ENCODE measurements at regions not wholly inside any gene's neighbourhood (a gene's known extent, or its start where the extent isn't known, plus 50 kb on each side); places are given as distances from the start of the nearest gene placed in this dataset.
"Not testable (repeated sequence)": the region's sequence is repeated elsewhere in the genome, so short reads cannot be mapped to it uniquely, and the experiment has no call there.

DNA sequence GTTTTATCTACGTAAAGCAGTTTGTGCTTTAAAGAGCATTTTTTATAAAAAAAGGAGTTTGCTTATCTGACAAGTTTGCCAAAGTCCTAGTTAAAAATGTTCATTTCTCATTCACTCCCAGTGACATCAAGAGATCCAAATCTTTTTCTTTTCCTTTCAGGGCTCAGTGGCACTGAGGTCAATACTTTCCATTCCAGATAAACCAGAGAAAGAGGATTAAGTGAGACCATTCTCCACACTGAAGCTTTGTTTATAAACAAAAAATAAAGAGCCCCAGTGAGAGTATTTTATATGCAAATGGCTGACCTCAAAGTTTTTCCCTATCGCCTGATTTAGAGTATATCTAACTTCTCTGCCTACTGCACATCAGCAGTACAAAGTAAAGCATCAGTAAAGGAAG lies 199.8 kb downstream of the ALG10B start:
- H3K4me3 ChIP-seq (ENCODE audit: low read depth, low read length): no peak overlapping the region
- TF ChIP-seq, protein P1, sequence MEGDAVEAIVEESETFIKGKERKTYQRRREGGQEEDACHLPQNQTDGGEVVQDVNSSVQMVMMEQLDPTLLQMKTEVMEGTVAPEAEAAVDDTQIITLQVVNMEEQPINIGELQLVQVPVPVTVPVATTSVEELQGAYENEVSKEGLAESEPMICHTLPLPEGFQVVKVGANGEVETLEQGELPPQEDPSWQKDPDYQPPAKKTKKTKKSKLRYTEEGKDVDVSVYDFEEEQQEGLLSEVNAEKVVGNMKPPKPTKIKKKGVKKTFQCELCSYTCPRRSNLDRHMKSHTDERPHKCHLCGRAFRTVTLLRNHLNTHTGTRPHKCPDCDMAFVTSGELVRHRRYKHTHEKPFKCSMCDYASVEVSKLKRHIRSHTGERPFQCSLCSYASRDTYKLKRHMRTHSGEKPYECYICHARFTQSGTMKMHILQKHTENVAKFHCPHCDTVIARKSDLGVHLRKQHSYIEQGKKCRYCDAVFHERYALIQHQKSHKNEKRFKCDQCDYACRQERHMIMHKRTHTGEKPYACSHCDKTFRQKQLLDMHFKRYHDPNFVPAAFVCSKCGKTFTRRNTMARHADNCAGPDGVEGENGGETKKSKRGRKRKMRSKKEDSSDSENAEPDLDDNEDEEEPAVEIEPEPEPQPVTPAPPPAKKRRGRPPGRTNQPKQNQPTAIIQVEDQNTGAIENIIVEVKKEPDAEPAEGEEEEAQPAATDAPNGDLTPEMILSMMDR (IDR thresholded peaks at IDR 0.05; ENCODE audit: insufficient read depth, low read length): no peak
- DNase-seq (ENCODE audit: low read depth): no peak

DNA sequence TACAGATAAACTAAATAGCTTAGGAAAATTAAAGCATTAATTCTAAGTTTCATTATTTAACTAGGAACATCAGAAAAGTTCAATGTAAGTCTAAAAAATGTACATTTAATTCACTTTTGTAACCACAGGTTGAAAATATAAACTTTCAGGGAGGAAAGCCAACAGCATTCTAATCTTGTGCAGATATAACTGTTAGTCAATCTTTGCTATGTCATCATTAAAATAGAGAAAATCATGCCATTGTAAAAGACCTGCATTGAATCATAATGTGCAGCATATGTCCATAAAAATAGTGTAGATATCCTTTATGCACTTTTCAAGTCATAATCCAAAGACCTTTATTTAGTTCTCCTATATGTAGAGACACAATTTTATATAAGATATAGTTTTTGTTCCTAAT lies 207.3 kb downstream of the ALG10B start:
- no peak for DNase-seq (ENCODE audit: low read depth)
- TF ChIP-seq, protein P1 (IDR thresholded peaks at IDR 0.05; ENCODE audit: insufficient read depth, low read length): no peak
- H3K4me3 ChIP-seq (ENCODE audit: low read depth, low read length): no peak overlapping the region

DNA sequence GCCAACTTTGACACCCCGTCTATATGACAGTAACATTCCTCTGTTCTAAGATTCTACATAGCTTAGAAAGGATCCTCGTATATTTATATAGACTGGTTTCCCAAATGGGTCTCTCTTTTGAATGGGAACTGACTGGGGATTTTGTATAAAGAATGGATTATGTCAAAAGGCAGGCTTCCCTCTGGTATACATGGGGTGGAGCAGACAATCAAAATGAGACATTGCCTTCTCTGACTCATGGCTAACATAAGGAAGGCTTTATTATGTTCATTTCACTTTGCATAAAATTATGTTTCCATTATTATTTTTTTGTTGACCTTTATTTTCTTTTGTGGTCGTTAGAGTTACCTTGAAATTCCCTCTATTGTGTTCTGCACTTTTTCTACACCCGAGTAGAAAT lies 211.1 kb downstream of the ALG10B start:
- DNase-seq (ENCODE audit: low read depth): no peak
- TF ChIP-seq, protein P1 (IDR thresholded peaks at IDR 0.05; ENCODE audit: insufficient read depth, low read length): no peak
- H3K4me3 ChIP-seq (ENCODE audit: low read depth, low read length): no peak overlapping the region

DNA sequence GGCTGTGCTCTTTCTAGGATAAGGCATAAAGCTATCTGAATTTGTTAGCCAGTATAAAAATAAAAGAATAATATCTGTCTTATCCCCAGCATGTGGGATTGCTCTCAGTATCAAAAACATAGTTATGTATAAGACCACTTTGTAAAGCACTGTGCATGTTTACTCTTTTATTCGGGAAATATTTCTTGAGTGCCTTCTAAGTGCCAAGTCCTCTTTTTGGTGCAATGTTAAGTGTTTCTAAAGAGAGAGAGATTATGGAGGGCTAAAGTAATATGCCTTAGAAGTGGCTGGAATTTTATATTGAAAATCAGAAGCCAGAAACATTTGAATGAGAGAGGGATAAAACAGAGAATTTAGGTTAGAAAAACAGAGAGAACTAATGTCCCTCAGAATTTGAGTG lies 212.0 kb downstream of the ALG10B start:
- H3K4me3 ChIP-seq (ENCODE audit: low read depth, low read length): no peak overlapping the region
- TF ChIP-seq, protein P1 (IDR thresholded peaks at IDR 0.05; ENCODE audit: insufficient read depth, low read length): no peak
- DNase-seq (ENCODE audit: low read depth): no peak

DNA sequence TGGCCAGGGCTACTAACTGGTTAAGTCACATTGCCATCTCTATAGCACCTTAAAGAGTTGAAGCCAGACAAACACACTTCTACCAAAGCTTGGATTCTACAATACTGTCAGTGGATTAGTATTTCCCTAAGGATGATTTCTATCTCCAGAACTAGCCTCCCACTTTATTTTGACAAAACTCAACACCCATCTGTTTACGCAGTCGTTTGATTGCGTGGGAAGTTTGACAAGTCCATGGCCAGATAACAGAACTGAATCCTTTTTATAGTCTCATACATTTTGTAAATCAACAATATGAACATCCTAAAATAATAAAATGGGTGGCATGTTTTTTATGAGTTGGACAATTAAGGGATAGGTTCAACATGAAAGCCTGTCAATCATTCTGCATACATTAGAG lies 212.7 kb downstream of the ALG10B start:
- H3K4me3 ChIP-seq (ENCODE audit: low read depth, low read length); DNase-seq (ENCODE audit: low read depth): not testable (repeated sequence)

DNA sequence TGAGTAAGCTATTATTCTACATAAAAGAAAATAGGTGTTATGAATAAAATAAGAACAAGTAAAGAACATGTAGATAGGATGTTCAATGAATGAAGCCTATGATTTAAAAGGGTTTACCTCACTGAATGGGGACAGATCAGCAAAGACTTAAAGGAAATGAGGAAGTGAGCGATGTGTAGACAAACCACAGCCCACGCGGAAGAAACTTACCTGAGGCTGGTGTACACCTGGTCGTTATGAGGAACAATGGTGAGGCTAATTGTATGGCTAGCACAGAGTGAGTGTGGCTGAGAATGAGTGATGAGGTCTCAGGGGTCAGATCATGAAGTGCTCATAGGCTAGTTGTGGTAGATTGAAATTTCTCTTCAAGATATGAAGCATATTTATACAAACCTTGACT lies 221.7 kb downstream of the ALG10B start:
- no peak for DNase-seq (ENCODE audit: low read depth)
- TF ChIP-seq, protein P1 (IDR thresholded peaks at IDR 0.05; ENCODE audit: insufficient read depth, low read length): no peak
- H3K4me3 ChIP-seq (ENCODE audit: low read depth, low read length): no peak overlapping the region

DNA sequence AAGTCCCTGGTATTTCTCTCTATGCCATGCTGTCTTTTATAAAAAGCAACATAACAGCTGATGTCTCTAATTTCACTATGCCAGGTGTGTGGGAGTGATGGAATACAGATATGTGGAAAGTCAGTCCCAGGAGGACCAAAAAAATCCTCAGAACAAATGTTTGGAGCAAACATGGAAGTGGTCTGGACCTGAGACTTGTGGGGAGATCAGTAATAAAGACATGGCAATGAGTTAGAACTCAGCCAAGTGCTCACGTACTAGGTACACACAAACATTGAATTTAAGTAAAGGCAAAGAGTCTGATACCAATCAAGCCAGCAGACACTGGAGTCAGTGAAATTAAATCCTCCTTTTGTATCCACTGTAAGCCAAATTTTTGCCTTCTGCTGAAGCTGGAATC lies 223.6 kb downstream of the ALG10B start:
- no peak overlapping the region for H3K4me3 ChIP-seq (ENCODE audit: low read depth, low read length)
- no peak for DNase-seq (ENCODE audit: low read depth)
- TF ChIP-seq, protein P1 (IDR thresholded peaks at IDR 0.05; ENCODE audit: insufficient read depth, low read length): no peak

Data from fibroblast of the aortic adventitia (primary cell).